ENCODE measurements at regions not wholly inside any gene's neighbourhood (a gene's known extent, or its start where the extent isn't known, plus 50 kb on each side); places are given as distances from the start of the nearest gene placed in this dataset.

GRCh38 chr9:8014997-8015682 lies 215.6 kb upstream of the DMAC1 start (continued):
- no peak for TF ChIP-seq POU5F1 (IDR thresholded peaks at IDR 0.05; ENCODE audit: low read depth, low read length)
- no peak for TF ChIP-seq CHD7 (IDR thresholded peaks at IDR 0.05; ENCODE audit: insufficient replicate concordance, low read length)
- TF ChIP-seq SIX5 (IDR thresholded peaks at IDR 0.05; ENCODE audit: low read depth, low read length) = no peak
